ENCODE measurements at regions not wholly inside any gene's neighbourhood (a gene's known extent, or its start where the extent isn't known, plus 50 kb on each side); places are given as distances from the start of the nearest gene placed in this dataset.

GRCh38 chr13:61111529-61111928, 304.1 kb downstream of the PCDH20 start:
- TF ChIP-seq CTCF (IDR thresholded peaks at IDR 0.05): no peak
- no peak for TF ChIP-seq POLR2A (IDR thresholded peaks at IDR 0.05)
- H3K4me3 ChIP-seq: no peak overlapping the region
- no peaks in the 10 kb centered on the region for H3K4me1 ChIP-seq
- DNase-seq: no peak
- no peak for ATAC-seq
- H3K27me3 ChIP-seq: no peaks in the 10 kb centered on the region
- no peak overlapping the region for H3K27ac ChIP-seq
- H3K9me3 ChIP-seq: no peaks in the 10 kb centered on the region
- intact Hi-C loops (cut with DNase I): no loop called here
- 19% methylated on average over 1 of the region's 1 CpG for WGBS (ENCODE audit: insufficient coverage, low coverage, low lambda C conversion rate, missing lambda C conversion rate)
- no peaks in the 10 kb centered on the region for H3K36me3 ChIP-seq

GRCh38 chr13:61110732-61111131, 304.9 kb downstream of the PCDH20 start:
- intact Hi-C loops (cut with DNase I): no loop called here
- 30% methylated on average over 1 of the region's 1 CpG for WGBS (ENCODE audit: insufficient coverage, low coverage, low lambda C conversion rate, missing lambda C conversion rate)
- no peak for ATAC-seq

GRCh38 chr13:61109741-61110140, 305.9 kb downstream of the PCDH20 start:
- ATAC-seq (no peak), DNase-seq (no peak)
- H3K27ac ChIP-seq: no peak overlapping the region
- H3K4me1 ChIP-seq: no peaks in the 10 kb centered on the region
- WGBS (ENCODE audit: insufficient coverage, low coverage, low lambda C conversion rate, missing lambda C conversion rate): 53% methylated on average over 4 of the region's 5 CpGs
- no peak for TF ChIP-seq POLR2A (IDR thresholded peaks at IDR 0.05)
- TF ChIP-seq CTCF (IDR thresholded peaks at IDR 0.05): no peak
- H3K9me3 ChIP-seq: no peaks in the 10 kb centered on the region
- no peaks in the 10 kb centered on the region for H3K27me3 ChIP-seq
- H3K4me3 ChIP-seq: no peak overlapping the region
- intact Hi-C loops (cut with DNase I): no loop called here
- no peaks in the 10 kb centered on the region for H3K36me3 ChIP-seq

More at GRCh38 chr13:61110732-61111131, 304.9 kb downstream of the PCDH20 start:
- no peak for DNase-seq
- Histone ChIP-seq H3K4me1 (no peaks in the 10 kb centered on the region), H3K9me3 (no peaks in the 10 kb centered on the region), H3K4me3 (no peak overlapping the region), H3K27me3 (no peaks in the 10 kb centered on the region), H3K36me3 (no peaks in the 10 kb centered on the region), H3K27ac (no peak overlapping the region)
- no peak for TF ChIP-seq CTCF (IDR thresholded peaks at IDR 0.05)
- no peak for TF ChIP-seq POLR2A (IDR thresholded peaks at IDR 0.05)

- TF ChIP-seq CTCF (IDR thresholded peaks at IDR 0.05) (no peak), POLR2A (IDR thresholded peaks at IDR 0.05) (no peak)
- Histone ChIP-seq H3K27ac (no peak overlapping the region), H3K36me3 (no peaks in the 10 kb centered on the region), H3K4me1 (no peaks in the 10 kb centered on the region), H3K9me3 (no peaks in the 10 kb centered on the region), H3K27me3 (no peaks in the 10 kb centered on the region), H3K4me3 (no peak overlapping the region)
- WGBS (ENCODE audit: insufficient coverage, low coverage, low lambda C conversion rate, missing lambda C conversion rate): 65% methylated on average over 2 of the region's 2 CpGs
- ATAC-seq: no peak
- intact Hi-C loops (cut with DNase I): no loop called here
- no peak for DNase-seq
Measured at GRCh38 chr13:61107989-61108388, 307.7 kb downstream of the PCDH20 start.

- H3K4me1 ChIP-seq: no peaks in the 10 kb centered on the region
- H3K27me3 ChIP-seq: no peaks in the 10 kb centered on the region
- H3K9me3 ChIP-seq: no peaks in the 10 kb centered on the region
- no peaks in the 10 kb centered on the region for H3K36me3 ChIP-seq
- H3K4me3 ChIP-seq: no peak overlapping the region
- no peak for ATAC-seq
- no peak for DNase-seq
- intact Hi-C loops (cut with DNase I): no loop called here
- TF ChIP-seq CTCF (IDR thresholded peaks at IDR 0.05) (no peak), POLR2A (IDR thresholded peaks at IDR 0.05) (no peak)
- no peak overlapping the region for H3K27ac ChIP-seq
Measured at GRCh38 chr13:61095885-61096284, 319.8 kb downstream of the PCDH20 start.
